Cardiac fibroblast (primary cell): ENCODE measurements at regions not wholly inside any gene's neighbourhood (a gene's known extent, or its start where the extent isn't known, plus 50 kb on each side); places are given as distances from the start of the nearest gene placed in this dataset.

Source experiments
- DNase-seq, 2 donors: peaks; one replicate each; pipeline versions ENCODE4 v3.0.0 to v3.0.0-alpha.2; 2010; ENCODE audit warnings: low read depth in 2 of 2
- H3K4me3 ChIP-seq, 2 donors: replicated peaks in 1 of 2; 1 replicate in 1 of 2; 2 replicates in 1 of 2; pipeline ENCODE4 v1.5.1; 2011; ENCODE audit warnings: low read depth in 2 of 2, low read length in 2 of 2, mild to moderate bottlenecking in 2 of 2, moderate library complexity in 1 of 2
- TF ChIP-seq, protein P1 (sequence below): IDR thresholded peaks from one replicate; pipeline ENCODE4 v1.5.1; 2011; ENCODE audit warnings: low read depth, mild to moderate bottlenecking, low read length, inconsistent platforms

DNA sequence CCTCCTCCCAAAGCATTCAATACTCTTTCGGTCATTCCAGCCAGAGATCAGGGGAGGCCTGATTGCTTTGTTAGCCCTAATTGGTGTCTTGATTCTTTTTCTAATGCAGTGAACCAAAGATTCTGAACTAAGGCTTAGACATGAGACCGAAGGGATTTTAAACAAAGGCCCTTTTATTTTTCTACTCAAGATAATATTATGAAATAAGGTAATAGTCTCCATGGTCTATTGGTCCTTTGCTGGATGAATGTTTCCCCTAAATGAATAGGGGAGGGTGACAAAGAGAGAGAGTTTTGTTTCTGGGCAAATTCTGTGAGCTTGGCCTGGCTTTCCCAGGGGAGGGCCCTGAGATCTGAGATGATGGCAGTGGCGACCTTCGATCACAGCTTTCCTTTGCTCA lies 449.1 kb downstream of the TYW1 start:
- TF ChIP-seq, protein P1, sequence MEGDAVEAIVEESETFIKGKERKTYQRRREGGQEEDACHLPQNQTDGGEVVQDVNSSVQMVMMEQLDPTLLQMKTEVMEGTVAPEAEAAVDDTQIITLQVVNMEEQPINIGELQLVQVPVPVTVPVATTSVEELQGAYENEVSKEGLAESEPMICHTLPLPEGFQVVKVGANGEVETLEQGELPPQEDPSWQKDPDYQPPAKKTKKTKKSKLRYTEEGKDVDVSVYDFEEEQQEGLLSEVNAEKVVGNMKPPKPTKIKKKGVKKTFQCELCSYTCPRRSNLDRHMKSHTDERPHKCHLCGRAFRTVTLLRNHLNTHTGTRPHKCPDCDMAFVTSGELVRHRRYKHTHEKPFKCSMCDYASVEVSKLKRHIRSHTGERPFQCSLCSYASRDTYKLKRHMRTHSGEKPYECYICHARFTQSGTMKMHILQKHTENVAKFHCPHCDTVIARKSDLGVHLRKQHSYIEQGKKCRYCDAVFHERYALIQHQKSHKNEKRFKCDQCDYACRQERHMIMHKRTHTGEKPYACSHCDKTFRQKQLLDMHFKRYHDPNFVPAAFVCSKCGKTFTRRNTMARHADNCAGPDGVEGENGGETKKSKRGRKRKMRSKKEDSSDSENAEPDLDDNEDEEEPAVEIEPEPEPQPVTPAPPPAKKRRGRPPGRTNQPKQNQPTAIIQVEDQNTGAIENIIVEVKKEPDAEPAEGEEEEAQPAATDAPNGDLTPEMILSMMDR: no peak
- no peak for DNase-seq
- no peak overlapping the region for H3K4me3 ChIP-seq

DNA sequence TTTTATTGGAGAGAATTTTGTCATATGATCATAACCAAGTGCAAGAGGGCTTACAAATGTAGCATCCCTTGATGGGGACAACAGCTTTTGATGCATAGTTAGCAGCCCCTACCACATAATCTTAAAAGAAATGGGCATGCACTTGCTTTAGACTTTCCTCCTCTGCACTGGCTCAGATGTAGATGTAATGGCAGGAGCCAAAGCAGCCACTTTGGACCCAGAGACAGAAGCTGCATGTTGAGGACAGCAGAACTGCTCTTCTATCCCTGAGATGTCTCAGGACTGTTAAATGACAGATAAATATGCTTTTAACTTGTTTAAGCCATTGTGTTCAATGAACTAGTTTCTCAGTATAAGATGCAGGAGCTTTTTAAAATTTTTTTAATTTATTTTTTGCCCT lies 450.7 kb downstream of the TYW1 start:
- TF ChIP-seq, protein P1: no peak
- no peak for DNase-seq

GRCh38 chr7:67448271-67448670 lies 451.6 kb downstream of the TYW1 start:
- no peak overlapping the region for H3K4me3 ChIP-seq
- TF ChIP-seq, protein P1: no peak
- no peak for DNase-seq

More for the DNA sequence above, 450.7 kb downstream of the TYW1 start:
- no peak overlapping the region for H3K4me3 ChIP-seq

GRCh38 chr7:67450171-67450570 lies 453.5 kb downstream of the TYW1 start:
- TF ChIP-seq, protein P1: no peak
- H3K4me3 ChIP-seq: no peak overlapping the region
- DNase-seq: no peak

GRCh38 chr7:67451306-67451705 lies 454.7 kb downstream of the TYW1 start:
- DNase-seq: no peak
- TF ChIP-seq, protein P1: no peak
- H3K4me3 ChIP-seq: no peak overlapping the region

DNA sequence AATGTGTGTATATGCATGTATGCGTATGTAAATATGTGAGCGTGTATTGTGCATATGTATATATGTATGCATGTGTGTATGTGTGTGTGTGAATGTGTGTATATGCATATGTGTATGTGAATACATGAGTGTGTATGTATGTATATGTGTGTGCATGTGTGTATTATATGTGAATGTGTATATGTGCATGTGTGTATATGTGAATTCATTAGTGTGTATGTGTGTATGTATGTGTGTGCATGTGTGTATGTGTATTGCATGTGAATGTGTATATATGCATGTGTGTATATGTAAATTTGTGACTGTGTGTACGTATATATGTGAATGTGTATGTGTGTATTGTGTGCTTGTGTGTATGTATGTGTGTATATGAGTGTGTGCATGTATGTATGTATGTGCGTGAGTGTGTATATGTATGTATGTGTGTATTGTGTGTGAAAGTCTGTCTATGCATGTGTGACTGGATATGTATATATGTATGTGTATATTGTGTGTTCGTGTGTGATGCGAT lies 455.9 kb downstream of the TYW1 start:
- TF ChIP-seq, protein P1: no peak
- DNase-seq: no peak

More for the DNA sequence above, 455.9 kb downstream of the TYW1 start:
- H3K4me3 ChIP-seq: no peak overlapping the region
